ENCODE measurements at regions not wholly inside any gene's neighbourhood (a gene's known extent, or its start where the extent isn't known, plus 50 kb on each side); places are given as distances from the start of the nearest gene placed in this dataset.
A peak's percentile ranks its signal among the peaks of the same experiment; 100 is the strongest.
"Not testable (repeated sequence)": the region's sequence is repeated elsewhere in the genome, so short reads cannot be mapped to it uniquely, and the experiment has no call there.

DNA sequence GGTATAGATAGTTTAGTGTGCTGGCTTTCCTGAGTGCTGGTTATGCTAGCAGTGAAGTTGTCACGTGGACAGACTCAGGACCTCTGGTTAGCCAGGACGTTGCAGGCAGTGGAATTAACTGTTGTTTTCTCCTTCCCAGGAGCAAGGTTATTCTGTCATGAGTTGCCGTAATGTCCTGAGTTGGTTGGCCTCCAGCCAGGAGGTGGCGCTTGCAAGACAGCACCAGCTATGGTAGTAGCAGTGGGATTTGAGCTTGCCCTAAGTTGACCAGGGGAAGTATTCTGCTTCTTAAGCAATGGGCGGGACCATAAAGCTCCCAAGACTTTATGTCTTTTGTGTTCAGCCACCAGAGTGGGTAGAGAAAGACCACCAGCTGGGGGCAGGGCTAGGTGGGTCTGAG is 240.7 kb upstream of the DNAJC19 start:
- DNase-seq = peak; percentile 1

DNA sequence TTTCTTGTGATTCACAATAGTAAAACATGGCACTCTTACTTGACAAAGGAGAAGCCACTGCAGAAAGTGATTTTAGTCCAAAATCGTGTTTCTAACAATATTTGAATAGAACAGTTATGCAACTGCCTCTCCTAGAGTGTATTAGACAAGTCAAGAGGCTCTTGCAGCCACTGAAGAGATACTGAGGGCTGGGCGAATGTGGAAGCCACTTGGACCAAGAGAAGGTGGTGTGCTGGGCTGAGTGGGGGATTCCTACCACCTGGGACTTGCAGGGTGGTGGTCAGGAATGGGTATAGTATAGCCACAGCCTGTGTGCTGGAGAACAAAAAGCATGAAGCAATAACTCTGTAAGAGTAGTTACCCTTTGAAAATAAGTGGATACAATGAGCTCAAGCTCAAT is 223.8 kb upstream of the DNAJC19 start:
- DNase-seq = no peak

DNA sequence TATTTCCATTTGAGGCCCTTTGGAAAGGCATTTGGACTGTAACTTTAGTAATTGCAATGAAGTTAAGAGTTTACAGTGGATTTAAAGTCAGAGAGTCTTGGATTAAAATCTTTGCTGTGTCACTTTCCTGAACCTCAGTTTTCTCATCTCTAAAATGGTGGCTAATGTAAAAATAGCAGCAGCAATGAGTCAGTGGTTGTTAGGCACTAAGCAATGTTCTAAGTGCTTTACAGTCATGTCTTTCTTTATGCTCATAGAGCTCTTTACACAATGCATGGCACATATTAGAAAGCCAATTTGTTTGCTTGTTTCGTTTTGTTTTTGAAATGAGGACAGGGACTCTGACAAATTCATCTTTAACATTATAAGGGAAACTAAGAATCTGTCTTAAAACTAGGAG is 222.7 kb upstream of the DNAJC19 start:
- no peak for DNase-seq

DNA sequence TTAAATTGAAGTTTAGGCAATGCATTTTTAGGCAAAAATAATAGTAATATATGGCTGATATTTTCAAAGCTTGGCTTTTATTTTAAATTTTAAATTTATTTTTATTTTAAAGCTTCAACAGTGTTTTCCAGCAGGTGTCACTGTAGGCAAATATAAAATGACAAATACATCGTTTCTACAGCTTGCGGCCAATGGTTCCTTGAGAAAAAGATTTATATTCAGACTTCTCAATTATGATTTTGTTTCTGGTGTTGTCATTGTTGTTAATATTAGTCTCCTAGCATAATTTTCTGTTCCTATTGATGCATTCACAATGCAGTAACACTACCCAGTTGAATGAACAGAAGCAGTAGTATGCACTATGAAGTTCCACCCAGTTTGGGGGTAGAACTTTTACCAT is 220.7 kb upstream of the DNAJC19 start:
- peak; percentile 46 for DNase-seq

DNA sequence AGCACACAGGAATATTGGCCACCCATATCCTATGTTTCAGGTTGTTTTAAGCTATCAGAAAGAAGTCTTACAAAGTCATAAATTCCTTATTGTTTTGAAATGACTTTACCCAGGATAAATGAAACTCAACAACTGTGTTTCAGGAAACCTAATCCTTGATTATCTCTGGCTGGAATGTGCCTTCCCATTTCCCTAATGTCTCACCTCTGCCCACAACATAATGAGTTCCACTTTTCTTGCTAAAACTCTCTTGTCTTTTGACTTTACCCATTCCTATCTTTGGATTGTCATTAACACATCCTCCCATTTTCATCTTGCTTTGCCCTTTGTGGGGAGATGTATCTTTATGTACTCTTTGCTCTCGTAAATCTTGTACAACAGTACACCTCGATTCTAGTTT is 200.0 kb upstream of the DNAJC19 start:
- no peak for DNase-seq

DNA sequence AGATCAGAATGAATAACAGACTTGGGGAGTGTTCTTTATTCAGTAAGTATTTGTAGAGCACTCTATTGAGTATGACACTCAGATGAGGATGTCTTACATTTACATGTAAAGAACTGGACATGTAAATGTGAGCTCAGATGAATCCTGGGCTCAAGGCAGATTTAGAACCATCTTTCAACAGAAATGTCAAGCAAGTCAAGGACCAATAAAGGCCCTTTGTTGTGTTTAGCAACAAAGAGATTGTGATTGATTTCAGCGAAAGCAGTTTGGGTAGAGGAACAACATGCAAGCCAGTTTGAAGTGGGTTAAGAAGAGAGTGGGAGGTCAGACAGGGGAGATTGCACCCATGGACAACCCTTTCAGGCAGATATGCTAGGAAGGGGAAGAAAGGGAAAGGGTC is 194.2 kb upstream of the DNAJC19 start:
- DNase-seq = no peak

DNA sequence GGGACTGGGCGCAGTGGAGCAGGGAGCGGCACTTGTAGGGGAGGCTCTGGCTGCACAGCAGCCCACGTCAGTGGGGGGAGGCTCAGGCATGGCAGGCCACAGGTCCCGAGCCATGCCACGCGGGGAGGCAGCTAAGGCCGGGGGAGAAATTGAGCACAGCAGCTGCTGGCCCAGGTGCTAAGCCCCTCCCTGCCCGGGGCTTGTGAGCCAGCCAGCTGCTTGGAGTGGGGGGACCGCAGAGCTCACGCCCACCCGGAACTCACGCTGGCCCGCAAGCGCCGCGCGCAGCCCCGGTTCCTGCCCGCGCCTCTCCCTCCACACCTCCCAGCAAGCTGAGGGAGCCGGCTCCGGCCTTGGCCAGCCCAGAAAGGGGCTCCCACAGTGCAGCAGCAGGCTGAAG is 193.5 kb upstream of the DNAJC19 start:
- not testable (repeated sequence) for DNase-seq

DNA sequence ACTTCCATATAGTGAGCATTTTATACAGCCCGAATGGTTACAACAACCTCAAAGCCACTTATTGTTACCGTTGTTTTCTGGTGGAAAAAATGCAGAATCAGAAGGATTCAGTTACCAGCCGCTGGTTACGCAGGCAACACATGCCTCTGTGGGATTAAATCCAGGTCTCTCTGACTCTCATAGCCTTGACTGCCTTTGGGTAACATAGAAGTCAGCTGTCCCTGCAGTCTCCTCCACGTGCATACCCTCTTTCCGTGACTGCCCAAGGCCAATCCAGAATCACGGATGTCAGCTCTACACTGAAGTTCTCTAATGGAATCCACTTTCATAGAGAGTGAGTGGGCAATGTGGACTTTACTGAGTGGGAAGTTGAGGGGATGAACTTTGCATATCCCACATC is 189.5 kb upstream of the DNAJC19 start:
- DNase-seq = no peak

DNA sequence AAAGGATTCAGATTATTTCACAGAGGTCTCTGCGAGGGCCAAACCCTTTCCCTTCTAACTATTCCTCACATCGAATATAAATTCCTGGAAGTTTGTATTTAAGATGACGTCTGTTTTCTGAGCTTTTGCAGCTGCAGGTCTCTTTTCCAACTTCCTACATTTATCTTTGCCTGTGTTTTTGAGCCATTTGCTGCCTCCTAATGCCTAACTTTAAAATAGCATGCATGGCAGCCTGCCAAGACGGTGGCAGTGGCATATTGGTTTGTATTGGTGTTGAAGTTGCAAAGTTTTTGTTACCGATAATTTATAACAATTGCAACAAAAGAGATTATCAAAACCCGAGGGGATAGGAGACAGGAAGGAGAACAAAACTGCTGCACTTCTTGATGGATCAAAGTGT is 187.1 kb upstream of the DNAJC19 start:
- DNase-seq = peak; percentile 80

DNA sequence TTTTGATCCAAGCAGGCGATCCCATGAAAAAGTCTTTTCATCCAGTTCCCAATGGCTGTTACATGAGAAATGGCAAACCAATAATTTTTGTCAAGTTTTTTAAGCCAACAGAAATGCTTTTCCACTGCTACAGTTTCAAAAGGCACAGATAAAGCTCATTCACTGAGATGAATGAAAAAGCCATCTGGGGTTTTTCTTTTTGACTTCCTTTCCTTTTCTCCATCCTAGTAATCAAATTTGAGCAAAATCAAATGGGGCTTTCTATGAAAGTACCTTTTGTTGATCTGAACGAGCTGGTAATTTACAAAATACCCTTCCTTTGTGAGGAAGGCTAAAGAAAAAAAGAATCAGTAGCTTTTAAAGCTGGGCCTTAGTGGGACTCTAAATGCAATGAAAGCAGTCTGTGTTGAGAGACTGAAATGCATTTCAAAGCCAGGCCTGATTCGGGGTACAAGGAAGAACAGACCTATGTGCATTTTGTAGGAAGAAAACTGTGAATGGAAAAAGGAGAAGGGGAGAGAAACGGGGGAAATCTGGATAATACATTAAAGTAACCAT is 185.2 kb upstream of the DNAJC19 start:
- no peak for DNase-seq

DNA sequence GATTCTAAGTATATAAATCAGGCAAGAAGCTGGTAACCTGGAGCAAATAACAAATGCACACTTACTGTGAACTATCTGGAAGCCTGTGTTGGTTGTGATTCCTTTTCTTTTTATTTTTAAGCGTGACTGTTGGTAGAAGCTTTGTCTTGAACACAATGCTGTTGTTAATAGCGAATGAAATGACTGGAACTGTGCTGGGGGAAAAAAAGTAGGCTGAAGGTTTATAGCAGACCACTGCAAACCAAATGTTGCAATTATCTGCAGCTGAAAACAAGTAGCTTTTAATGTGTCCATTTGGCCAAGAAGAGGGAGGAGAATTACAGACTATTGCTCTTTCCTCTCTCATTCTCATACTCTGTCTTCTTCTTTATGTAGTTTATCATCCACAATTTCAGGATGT is 184.5 kb upstream of the DNAJC19 start:
- no peak for DNase-seq

DNA sequence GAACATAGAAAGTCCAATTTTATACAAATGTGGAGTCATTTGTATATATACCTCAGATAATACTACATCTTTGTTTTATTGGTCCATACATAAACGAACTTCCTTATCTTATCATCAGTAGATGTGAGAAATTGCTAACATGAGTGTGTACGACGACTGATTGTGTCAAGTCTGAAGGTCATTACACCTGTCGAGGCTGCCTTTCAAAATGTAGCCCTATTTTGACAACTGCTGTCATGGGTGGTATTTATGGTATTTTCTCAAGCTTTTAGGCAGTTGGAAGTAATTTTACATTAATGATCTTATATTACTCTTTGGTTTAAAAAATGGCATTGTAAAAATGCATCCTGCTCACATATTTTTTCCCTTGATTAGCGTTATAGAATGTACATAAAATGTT is 183.7 kb upstream of the DNAJC19 start:
- DNase-seq = no peak

DNA sequence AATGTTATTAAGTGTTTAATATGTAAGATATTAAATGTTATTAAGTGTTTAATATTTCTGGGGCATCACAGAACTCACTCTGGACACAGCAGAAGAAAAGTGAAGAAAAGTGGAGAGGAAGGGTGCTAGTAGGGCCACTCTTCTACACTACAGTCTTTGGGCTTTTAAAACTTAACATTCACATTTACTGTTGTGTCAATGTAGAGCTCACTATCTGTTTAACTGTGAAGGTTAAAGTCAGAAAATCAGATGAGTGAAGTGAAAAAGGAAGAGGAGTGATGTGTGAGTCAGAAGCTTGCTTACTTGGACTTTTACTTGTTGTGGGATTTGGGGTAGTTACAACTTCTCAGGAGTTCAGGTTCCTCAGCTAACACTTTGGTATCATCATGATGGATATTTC is 145.3 kb upstream of the DNAJC19 start:
- no peak for DNase-seq

DNA sequence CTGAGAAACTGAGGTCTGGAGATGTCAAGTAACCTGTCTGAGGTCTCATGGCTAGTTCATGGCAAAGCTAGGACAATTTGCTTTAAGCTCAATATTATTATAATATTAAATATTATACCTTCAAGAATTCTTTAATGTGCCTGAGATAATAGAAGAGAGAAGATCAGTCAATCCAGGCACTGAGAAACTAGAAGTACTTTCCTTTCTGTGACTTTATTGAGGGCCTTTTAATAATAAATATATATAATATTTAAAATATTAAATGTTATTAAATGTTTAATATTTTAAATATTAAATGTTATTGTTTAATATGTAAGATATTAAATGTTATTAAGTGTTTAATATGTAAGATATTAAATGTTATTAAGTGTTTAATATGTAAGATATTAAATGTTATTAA is 144.3 kb upstream of the DNAJC19 start:
- no peak for DNase-seq

DNA sequence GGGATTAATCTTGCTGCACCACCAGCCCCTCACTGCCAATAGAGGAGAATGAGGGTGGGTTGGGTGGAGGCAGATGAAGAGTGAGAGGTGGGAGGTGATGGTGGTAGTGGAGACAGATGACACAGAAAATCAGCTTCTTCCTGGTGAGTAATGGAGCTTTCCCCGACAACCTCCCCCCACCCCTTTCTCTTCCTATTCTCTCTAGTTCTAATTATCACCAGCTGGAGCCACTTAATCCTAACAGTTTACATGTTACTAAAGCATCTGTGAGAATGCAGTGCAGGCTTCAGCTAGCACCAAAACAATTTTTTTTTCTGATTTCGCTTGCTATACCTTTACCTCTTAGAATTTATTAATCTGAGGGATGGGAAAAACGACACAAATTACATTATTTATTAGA is 116.1 kb upstream of the DNAJC19 start:
- no peak for DNase-seq

DNA sequence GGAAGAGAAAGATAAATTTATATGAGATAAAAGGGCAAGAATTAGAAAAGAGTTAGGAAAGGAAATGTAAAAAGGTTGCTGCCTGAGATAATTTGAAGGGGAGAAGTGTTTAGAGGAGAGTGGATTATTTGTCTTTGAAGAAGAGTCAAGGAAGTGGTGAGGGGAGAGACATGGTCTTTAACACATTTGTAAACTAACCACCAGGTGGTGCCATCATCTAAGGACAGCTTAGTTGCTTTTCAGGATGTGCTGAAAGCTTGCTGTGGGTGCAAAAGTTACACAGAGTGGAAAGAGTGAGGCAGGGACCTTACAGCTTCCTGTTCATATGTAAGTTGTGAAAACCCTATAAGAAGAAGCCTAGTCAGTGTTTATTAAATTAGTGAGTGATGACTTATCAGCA is 114.1 kb upstream of the DNAJC19 start:
- peak; percentile 56 for DNase-seq

DNA sequence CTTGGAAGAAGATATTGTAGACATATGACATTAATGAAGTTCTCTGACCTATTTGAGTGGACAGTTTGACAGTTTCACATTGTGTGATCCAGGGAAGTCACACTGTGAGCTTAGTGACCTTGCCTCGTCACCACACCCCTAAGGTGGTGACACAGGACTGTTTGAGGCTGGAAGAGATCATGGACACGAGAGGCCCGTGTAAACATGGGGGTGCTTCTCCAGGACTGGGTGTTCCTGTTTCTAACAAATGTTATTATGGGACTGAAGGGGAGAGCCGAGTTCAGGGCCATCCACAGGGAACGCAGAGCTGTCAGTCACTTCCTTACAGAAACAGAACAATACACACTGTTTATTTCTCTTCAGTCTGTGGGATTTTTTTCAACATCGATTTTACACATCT is 96.5 kb upstream of the DNAJC19 start:
- DNase-seq = no peak

DNA sequence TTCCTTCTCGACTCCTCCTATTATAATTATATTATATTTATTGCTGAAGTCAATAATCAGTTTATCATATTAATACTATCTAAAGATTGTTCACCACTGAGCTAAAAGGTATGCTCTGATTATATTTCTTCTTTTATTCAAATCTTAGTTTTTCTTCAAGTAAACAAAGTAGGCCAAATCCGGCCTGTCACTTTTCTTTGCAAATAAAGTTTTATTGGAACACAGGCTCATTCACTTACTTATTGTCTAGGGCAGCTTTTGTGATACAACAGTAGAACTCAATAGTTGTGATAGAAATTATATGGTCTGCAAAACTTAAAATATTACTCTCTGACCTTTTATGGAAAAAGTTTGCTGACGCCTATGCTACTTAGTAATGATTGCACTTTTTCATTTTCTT is 92.4 kb upstream of the DNAJC19 start:
- DNase-seq = no peak

DNA sequence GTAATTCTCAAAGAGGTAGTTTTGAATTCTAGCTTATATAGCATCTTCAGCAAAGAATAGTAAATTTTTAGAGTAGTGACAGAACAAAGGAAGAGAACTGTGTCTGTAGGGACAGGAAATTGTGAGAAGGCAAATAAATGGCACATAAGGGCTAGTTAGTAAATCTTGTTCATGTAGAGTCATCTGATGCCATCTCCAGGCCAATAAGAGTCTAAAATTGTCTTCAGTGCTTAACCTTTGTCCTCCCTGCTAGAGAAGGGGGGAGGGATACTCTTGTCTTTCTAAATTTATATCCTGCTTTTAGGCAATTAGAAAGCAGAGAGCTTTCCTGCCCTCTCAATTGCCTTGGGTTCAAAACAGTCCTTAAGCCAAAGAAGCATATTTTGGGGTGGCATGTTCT is 87.0 kb upstream of the DNAJC19 start:
- peak; percentile 2 for DNase-seq

DNA sequence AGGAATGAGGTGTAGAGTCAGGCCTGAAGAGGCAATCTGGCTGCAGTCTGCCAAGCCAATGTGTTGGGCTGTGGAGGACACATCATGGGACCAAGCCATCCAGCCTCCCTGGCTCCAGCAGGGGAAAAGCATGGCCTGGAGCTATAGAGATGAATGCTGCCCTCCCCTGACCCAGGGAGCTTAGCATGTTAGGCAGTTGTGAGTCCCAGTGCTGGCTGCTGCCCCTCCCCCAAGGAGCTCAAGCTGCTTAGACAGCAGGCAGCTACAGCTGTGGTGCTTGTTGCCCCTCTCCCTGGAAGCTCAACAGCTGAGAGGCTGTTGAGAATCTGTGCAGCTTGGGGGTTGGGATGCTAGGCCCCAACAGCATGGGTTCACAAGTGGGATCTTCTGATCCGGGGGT is 85.6 kb upstream of the DNAJC19 start:
- DNase-seq = no peak

DNA sequence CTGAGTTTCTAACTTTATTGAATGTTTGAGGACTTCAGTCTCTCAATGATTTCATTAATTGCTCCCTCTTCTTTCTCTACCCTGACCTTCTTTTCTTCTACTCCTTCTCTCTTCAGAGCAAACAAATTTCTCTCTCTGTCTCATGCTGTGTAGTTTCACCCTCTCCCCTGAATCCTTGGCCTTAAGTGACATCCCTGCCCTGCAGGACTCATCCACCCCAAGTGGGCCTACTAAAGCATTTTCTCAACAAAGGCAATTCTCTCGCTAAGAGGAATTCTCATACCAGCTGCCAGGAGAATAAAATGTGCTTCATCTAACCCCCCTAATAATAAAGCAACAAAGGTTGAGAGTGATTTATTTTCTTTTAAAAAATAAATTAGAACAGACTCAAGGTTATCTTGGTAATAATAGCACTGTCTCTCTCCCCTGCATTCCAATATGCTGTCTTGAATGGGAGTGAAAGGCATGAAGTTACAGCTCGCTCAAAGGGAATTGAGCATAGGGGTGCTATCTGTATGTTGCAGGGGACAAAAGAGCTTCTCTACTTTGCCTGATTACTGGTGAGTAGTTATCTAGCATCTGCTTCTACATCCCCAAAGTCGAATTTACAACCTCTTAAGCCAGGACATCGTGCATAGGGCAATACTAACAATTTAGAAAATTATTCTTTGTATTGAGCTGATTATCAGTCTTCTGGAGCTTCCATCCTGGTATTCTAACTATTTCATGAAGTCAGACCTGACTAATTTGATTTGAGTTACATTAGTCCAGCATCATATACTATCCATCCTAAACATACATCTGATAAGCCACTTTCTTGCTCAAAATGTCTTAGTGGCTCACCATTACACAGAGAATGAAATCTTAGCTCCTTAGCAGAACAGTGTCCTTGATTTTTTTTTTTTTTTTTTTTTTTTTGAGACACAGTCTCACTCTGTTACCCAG is 76.9 kb upstream of the DNAJC19 start:
- no peak for DNase-seq

DNA sequence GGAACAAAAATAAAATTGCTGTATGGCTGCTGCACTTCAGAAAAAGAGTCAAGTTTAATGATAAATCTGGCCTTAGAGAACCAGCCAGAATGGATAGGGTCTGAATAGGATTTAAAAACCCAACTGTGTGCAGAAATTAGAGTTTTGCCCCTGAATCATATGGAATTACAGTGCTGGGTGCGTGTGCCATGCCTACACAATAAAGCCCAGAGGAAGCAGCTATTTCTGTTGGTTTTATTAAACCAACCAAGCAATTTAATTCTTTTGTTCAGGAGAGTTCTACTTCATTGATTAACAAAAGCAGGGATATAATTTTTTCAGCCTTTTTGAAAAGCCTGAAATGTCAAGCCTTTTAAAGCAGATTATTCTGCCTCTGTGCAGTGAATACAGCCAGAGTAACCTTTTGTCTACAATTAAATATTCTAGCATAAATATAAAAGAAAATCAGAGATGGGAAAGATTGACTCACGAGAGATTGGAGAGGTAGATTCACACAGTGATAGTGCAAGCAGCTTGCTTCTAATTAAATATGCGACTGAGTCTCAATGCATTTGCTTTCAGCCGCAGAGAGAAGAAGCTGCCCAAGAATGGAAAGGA is 66.7 kb upstream of the DNAJC19 start:
- no peak for DNase-seq

DNA sequence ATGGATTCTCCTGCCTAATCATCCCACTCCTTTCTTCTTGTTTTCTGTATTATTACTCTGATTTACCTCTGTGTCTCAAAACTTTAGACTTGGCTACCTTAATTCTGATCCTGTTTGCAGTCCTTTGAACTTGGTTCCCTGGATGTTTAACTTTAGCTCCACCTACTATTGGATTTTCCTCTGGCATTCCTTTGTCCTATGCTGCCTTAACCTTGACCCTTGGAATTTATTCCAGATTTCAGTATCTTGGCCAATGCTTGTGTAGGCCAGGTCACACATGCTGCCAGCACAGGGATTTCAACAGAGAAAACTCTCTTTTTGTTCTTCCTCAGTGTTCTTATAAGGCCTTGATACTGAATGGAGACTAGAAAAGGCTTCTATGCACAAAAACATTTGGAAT is 65.0 kb upstream of the DNAJC19 start:
- DNase-seq = no peak

DNA sequence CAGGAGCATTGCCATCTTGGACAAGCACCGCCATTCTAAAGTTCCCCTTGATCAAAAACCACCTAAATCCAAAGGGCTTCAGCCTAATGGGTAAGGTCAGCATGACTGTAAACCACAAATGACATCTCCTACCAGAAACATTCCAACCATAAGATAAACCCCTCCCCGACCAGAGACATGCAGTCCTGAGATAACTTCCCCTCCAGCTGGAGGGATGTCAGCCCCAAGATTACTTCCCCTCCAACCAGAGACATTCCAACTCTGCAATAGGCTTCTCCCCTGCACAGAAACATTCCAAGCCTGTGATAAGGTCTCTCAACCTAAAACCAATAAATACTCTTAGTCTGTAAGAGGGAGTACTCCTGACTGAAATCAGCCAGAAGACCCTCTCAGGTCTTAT is 62.7 kb upstream of the DNAJC19 start:
- DNase-seq = no peak
